ENCODE measurements at regions not wholly inside any gene's neighbourhood (a gene's known extent, or its start where the extent isn't known, plus 50 kb on each side); places are given as distances from the start of the nearest gene placed in this dataset.
"Not testable (repeated sequence)": the region's sequence is repeated elsewhere in the genome, so short reads cannot be mapped to it uniquely, and the experiment has no call there.

GRCh38 chr10:28733245-28733644 lies 55.9 kb downstream of the BAMBI start:
- no peak for DNase-seq (ENCODE audit: insufficient read length, low spot score)
- no peak for FAIRE-seq
- no peak for TF ChIP-seq POLR2A (IDR thresholded peaks at IDR 0.05; ENCODE audit: low read depth, low read length)

- no peak for DNase-seq (ENCODE audit: insufficient read length, low spot score)
- no peak for FAIRE-seq
- no peak for TF ChIP-seq POLR2A (IDR thresholded peaks at IDR 0.05; ENCODE audit: low read depth, low read length)
These were observed 56.3 kb downstream of the BAMBI start for GRCh38 chr10:28733647-28734046.

GRCh38 chr10:28734938-28735759 lies 57.8 kb downstream of the BAMBI start:
- peak; percentile 33 for DNase-seq (ENCODE audit: insufficient read length, low spot score)
- FAIRE-seq, result no peak
- no peak for TF ChIP-seq POLR2A (IDR thresholded peaks at IDR 0.05; ENCODE audit: low read depth, low read length)

DNA sequence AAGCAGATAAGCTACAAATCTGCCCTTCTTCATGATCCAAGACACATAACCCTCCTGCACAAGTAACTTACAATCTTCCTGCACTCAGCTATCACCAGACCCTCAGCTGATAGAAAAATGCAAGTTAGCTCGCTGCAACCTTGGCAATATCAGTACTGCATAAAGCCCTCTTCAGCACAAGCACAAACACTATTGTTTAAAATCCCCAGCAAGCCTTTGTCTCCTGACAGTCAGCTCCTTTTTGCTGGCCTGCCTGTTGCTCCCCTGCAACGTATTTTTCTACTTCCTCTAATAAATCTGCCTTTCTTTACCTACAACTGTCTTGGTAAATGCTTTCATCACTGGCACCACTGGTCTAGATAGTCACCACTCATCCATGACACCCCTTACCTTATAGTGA lies 59.8 kb downstream of the BAMBI start:
- DNase-seq (ENCODE audit: insufficient read length, low spot score) (no peak), FAIRE-seq (no peak)
- TF ChIP-seq POLR2A (IDR thresholded peaks at IDR 0.05; ENCODE audit: low read depth, low read length), result no peak

DNA sequence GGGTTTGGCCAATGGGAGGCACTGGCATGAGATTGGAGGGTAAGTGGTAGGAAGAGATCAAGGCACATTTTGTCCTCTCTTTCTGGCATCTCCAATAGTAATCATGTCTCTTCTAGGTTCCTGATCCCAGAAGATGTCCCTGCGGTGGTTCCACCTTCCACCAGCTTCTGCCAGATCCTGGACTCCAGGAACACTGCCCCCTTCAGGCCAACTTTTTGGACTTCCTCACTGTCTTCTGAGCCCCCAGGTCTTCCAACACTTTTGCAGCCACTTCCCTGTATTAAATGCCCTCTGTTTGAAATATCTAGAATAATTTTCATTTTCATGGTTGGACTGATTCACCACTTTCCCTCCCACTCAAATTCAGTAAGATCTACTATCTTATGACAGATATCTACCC lies 60.9 kb downstream of the BAMBI start:
- no peak for TF ChIP-seq POLR2A (IDR thresholded peaks at IDR 0.05; ENCODE audit: low read depth, low read length)
- FAIRE-seq (no peak), DNase-seq (ENCODE audit: insufficient read length, low spot score) (no peak)

DNA sequence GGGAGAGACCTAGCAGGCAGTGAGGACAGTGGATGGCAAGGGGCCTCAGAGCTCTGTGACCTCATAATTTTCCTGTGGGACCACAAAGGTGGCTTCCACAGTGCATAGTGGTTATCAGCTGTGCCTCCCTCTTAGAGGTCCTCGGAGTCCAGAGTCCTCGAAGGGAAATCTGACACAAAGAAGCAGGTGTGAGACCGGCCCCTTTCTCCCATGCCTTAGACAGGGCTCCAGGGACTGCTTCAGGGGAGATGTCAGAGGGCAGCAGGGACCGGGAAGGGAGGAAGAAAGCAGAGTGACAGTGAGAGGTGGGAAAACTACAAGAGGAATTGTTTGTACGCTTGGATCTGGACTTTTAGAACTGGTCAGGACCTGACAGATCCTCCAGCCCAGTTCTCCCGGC lies 66.3 kb downstream of the BAMBI start:
- FAIRE-seq (no peak), DNase-seq (ENCODE audit: insufficient read length, low spot score) (no peak)
- TF ChIP-seq POLR2A (IDR thresholded peaks at IDR 0.05; ENCODE audit: low read depth, low read length), result no peak

- TF ChIP-seq POLR2A (IDR thresholded peaks at IDR 0.05; ENCODE audit: low read depth, low read length), result no peak
- DNase-seq (ENCODE audit: insufficient read length, low spot score), result no peak
- no peak for FAIRE-seq
These were observed 66.9 kb downstream of the BAMBI start for GRCh38 chr10:28744069-28744768.

DNA sequence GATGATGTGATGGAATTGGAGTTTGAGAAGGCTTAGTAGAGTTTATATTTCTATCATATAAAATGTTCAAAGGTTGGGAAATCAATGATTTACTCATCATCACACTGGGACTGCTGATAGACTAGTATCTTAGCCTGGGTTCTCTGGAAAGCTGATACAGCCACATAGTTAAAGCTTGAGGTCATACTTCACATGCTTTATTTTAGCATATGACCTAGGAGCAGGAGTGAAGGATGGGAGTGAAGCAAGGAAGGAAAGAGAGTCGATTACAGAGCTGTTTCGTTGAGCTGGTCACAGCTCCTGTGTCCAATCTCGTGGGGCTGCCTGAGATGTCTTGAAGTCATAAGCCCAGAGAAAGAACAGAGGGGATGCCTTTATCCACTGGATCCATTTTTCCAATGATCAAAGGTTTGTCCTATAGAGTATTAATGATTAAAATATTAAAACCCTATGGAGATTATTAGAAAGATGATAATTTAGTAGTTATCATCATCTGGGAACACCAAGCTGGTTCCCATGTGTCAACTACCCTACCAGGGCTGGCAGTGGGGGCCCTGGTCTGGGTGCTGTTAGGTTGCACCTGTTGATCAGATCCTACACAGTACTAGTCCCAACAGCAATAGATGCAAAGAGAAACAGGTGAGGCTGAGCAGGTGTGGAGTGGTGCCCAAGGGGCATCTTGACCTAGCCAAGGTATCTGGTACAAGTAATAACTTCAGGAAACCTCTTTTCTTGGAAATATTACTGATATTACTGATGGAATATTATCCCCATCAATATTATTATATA lies 77.8 kb downstream of the BAMBI start:
- FAIRE-seq (no peak), DNase-seq (ENCODE audit: insufficient read length, low spot score) (no peak)

DNA sequence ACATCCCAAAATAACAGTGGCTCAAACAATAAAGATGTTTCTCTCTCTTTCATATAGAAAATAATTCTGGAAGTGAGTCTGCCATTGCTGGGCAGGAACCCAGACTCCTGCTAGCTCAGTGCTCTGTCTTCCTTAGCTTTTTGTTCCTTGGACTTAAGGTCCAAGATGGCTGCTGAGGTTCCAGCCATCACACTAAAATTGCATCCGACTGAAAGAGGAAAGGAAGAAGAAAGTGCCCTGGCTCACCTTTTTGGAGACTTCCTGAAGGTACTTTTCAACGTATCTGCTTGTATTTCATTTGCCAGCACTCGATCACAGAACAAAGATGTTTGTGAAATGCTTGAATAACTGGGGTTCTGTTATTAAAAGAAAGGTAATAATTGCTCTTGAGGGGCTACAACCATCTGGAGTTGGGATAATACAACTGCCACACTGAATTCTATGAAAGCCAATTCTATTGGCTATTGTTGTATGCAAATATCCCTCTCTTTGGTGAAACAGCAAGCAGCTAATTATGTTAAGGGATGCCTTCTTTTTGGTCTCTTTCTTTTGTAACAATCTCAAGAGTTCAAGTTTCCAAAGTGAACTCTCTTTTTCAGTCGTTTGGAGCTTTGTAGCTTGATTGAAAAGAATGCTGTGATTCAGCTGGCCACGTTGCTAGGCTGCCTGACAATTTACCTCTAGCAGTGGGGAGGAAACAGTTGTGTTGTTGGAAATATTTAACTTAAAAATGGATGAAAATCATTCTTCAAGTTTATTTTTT lies 83.9 kb downstream of the BAMBI start:
- TF ChIP-seq POLR2A (IDR thresholded peaks at IDR 0.05; ENCODE audit: low read depth, low read length), result no peak
- DNase-seq (ENCODE audit: insufficient read length, low spot score) (no peak), FAIRE-seq (no peak)

More for the DNA sequence above, 77.8 kb downstream of the BAMBI start:
- no peak for TF ChIP-seq POLR2A (IDR thresholded peaks at IDR 0.05; ENCODE audit: low read depth, low read length)

DNA sequence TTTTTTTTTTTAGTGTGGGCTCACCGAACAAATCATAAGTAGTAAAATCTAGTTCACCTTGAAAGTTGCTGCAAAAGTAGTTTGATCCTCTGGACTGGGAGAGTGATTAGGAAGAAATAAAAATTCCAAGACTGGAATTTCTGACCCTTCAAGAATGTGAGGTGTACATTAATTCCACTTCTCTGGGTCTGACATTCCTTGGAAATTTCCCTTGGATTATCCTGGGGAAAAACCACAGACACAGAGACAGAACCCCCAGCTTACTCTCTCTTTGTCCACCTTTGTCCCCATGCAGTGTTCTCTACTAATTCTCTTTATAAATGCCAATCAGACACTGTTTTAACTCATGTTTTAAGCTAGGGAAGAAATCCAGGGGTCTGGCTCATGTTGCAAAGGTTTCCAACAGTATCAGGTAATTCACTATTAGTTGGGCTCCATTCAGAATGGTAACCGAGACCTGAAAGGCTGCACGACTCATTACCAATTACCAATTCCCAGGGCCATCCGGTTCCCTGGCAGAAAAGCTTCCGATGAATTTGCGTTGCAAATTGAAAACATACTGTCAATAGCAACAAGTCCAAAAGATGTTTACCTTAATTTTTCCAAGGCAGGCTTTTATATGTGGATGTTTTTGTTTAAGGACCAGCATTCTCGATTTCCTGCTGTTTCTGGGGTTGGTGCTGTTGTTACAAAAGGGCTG lies 86.3 kb downstream of the BAMBI start:
- DNase-seq (ENCODE audit: insufficient read length, low spot score) (no peak), FAIRE-seq (no peak)
- no peak for TF ChIP-seq POLR2A (IDR thresholded peaks at IDR 0.05; ENCODE audit: low read depth, low read length)

DNA sequence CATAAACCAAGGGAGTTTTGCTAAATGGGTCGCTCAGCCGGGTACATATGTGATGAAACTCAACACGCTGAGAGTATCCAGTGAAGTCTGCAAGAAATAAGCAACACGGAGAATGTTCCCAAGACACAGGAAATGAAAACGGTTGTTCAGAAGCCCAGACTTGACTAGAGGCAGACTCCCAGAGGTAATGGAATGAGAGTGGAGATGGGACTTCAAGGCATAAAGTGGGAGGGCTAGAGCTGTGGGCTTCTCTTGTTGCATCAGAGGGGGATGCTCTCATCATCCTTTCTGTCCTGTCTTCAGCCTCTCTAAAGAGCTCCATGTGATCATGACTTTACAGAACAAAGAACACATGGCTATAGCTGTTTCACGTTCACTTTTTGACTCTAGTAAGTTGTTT lies 88.3 kb downstream of the BAMBI start:
- no peak for TF ChIP-seq POLR2A (IDR thresholded peaks at IDR 0.05; ENCODE audit: low read depth, low read length)
- FAIRE-seq (no peak), DNase-seq (ENCODE audit: insufficient read length, low spot score) (no peak)

GRCh38 chr10:28768227-28768626 lies 90.9 kb downstream of the BAMBI start:
- TF ChIP-seq POLR2A (IDR thresholded peaks at IDR 0.05; ENCODE audit: low read depth, low read length), result no peak
- no peak for FAIRE-seq
- no peak for DNase-seq (ENCODE audit: insufficient read length, low spot score)

DNA sequence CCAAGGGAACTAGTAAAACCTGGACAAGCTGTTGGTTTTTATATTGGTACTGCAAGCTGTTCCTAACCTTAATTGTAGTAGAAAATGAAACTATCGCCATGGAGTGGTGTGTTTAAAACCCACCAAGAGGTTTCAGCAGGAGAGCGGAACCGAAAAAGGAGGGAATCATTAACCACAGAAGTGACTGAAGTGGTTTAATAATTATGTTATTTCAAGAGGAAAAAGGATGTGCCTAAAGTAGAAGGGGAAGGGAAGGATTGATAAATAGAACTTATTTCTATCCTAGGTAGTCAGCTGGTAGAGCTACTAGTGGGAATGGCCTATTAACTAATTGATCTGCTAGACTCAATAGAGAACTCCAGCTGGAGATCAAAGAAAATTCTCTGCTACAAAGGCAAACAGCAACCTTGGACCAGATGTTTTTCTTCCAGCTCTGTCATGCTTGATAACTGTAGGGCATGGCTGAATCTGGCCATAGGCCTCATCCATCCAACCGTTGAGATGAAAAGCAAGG lies 91.8 kb downstream of the BAMBI start:
- DNase-seq (ENCODE audit: insufficient read length, low spot score) (no peak), FAIRE-seq (no peak)
- no peak for TF ChIP-seq POLR2A (IDR thresholded peaks at IDR 0.05; ENCODE audit: low read depth, low read length)

DNA sequence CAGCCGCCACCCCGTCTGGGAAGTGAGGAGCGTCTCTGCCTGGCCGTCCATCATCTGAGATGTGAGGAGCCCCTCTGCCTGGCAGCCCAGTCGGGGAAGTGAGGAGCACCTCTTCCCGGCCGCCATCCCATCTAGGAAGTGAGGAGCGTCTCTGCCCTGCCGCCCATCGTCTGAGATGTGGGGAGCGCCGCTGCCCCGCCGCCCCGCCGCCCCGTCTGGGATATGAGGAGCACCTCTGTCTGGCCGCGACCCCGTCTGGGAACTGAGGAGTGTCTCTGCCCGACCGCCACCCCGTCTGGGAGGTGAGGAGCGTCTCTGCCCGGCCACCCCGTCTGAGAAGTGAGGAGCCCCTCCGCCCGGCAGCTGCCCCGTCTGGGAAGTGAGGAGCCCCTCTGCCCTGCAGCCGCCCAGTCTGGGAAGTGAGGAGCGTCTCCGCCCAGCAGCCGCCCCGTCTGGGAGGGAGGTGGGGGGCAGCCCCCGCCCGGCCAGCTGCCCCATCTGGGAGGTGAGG lies 94.3 kb downstream of the BAMBI start:
- FAIRE-seq; DNase-seq (ENCODE audit: insufficient read length, low spot score): not testable (repeated sequence)

All from H54 (cell line).